ENCODE measurements at regions not wholly inside any gene's neighbourhood (a gene's known extent, or its start where the extent isn't known, plus 50 kb on each side); places are given as distances from the start of the nearest gene placed in this dataset.

DNA sequence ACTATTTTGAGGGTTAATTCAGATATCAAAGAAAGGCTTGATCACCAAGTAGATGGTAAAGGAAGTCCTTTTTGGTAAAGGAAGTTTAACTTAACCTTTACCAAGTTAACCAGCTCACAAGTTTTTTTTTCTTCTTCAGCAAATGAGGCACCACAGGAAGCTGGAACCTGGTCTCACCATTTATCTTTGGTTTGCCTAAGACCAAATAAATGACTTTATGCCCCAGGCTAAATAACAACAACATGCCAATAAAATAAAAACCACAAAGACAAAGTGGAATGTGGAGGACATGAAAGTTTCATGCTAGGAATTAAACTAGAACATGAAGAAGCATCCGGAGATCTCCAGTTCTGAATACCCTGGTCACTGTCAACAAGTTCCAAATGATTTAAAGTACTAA, 116.8 kb upstream of the PRICKLE1 start:
- TF ChIP-seq, protein P1, sequence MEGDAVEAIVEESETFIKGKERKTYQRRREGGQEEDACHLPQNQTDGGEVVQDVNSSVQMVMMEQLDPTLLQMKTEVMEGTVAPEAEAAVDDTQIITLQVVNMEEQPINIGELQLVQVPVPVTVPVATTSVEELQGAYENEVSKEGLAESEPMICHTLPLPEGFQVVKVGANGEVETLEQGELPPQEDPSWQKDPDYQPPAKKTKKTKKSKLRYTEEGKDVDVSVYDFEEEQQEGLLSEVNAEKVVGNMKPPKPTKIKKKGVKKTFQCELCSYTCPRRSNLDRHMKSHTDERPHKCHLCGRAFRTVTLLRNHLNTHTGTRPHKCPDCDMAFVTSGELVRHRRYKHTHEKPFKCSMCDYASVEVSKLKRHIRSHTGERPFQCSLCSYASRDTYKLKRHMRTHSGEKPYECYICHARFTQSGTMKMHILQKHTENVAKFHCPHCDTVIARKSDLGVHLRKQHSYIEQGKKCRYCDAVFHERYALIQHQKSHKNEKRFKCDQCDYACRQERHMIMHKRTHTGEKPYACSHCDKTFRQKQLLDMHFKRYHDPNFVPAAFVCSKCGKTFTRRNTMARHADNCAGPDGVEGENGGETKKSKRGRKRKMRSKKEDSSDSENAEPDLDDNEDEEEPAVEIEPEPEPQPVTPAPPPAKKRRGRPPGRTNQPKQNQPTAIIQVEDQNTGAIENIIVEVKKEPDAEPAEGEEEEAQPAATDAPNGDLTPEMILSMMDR (IDR thresholded peaks at IDR 0.05; ENCODE audit: poor library complexity, severe bottlenecking): no peak
- no peak for TF ChIP-seq RAD21 (conservative IDR thresholded peaks at IDR 0.05)
